ENCODE measurements at regions not wholly inside any gene's neighbourhood (a gene's known extent, or its start where the extent isn't known, plus 50 kb on each side); places are given as distances from the start of the nearest gene placed in this dataset.
"Not testable (repeated sequence)": the region's sequence is repeated elsewhere in the genome, so short reads cannot be mapped to it uniquely, and the experiment has no call there.

- H3K27me3 ChIP-seq (ENCODE audit: low read depth, low read length), result no peaks in the 10 kb centered on the region
- no peaks in the 10 kb centered on the region for H3K36me3 ChIP-seq (ENCODE audit: control insufficient read depth in 1 of 2, insufficient read depth in 2 of 2, low read length in 2 of 2)
- no peaks in the 10 kb centered on the region for H3K9me3 ChIP-seq (ENCODE audit: control insufficient read depth in 1 of 2, low read length in 2 of 2)
- H3K4me1 ChIP-seq (ENCODE audit: control insufficient read depth in 1 of 2, insufficient read depth in 2 of 2, low read length in 2 of 2), result no peaks in the 10 kb centered on the region
- H3K4me3 ChIP-seq (ENCODE audit: low read depth in 1 of 2, low read length in 2 of 2), result no peak overlapping the region
- no peak overlapping the region for H3K27ac ChIP-seq (ENCODE audit: low read length)
Measured at GRCh38 chrX:136975684-136976470, 57.9 kb downstream of the GPR101 start.

GRCh38 chrX:136967966-136968365 is 65.8 kb downstream of the GPR101 start:
- Histone ChIP-seq H3K4me1 (ENCODE audit: control insufficient read depth in 1 of 2, insufficient read depth in 2 of 2, low read length in 2 of 2) (no peaks in the 10 kb centered on the region), H3K9me3 (ENCODE audit: control insufficient read depth in 1 of 2, low read length in 2 of 2) (no peaks in the 10 kb centered on the region), H3K4me3 (ENCODE audit: low read depth in 1 of 2, low read length in 2 of 2) (no peak overlapping the region), H3K36me3 (ENCODE audit: control insufficient read depth in 1 of 2, insufficient read depth in 2 of 2, low read length in 2 of 2) (no peaks in the 10 kb centered on the region), H3K27ac (ENCODE audit: low read length) (no peak overlapping the region), H3K27me3 (ENCODE audit: low read depth, low read length) (no peaks in the 10 kb centered on the region)

GRCh38 chrX:136963973-136964372 is 69.8 kb downstream of the GPR101 start:
- Histone ChIP-seq H3K36me3 (ENCODE audit: control insufficient read depth in 1 of 2, insufficient read depth in 2 of 2, low read length in 2 of 2) (no peaks in the 10 kb centered on the region), H3K4me1 (ENCODE audit: control insufficient read depth in 1 of 2, insufficient read depth in 2 of 2, low read length in 2 of 2) (no peaks in the 10 kb centered on the region), H3K9me3 (ENCODE audit: control insufficient read depth in 1 of 2, low read length in 2 of 2) (no peaks in the 10 kb centered on the region), H3K4me3 (ENCODE audit: low read depth in 1 of 2, low read length in 2 of 2) (no peak overlapping the region), H3K27ac (ENCODE audit: low read length) (no peak overlapping the region), H3K27me3 (ENCODE audit: low read depth, low read length) (no peaks in the 10 kb centered on the region)

GRCh38 chrX:136961594-136962135 is 72.1 kb downstream of the GPR101 start:
- H3K4me1 ChIP-seq (ENCODE audit: control insufficient read depth in 1 of 2, insufficient read depth in 2 of 2, low read length in 2 of 2), result no peaks in the 10 kb centered on the region
- no peaks in the 10 kb centered on the region for H3K27me3 ChIP-seq (ENCODE audit: low read depth, low read length)
- no peaks in the 10 kb centered on the region for H3K36me3 ChIP-seq (ENCODE audit: control insufficient read depth in 1 of 2, insufficient read depth in 2 of 2, low read length in 2 of 2)
- H3K27ac ChIP-seq (ENCODE audit: low read length), result no peak overlapping the region
- H3K4me3 ChIP-seq (ENCODE audit: low read depth in 1 of 2, low read length in 2 of 2), result no peak overlapping the region
- no peaks in the 10 kb centered on the region for H3K9me3 ChIP-seq (ENCODE audit: control insufficient read depth in 1 of 2, low read length in 2 of 2)

GRCh38 chrX:136954930-136955329 is 74.4 kb upstream of the RBMX start:
- H3K4me1 ChIP-seq (ENCODE audit: control insufficient read depth in 1 of 2, insufficient read depth in 2 of 2, low read length in 2 of 2), result no peaks in the 10 kb centered on the region
- H3K27me3 ChIP-seq (ENCODE audit: low read depth, low read length), result no peaks in the 10 kb centered on the region
- H3K9me3 ChIP-seq (ENCODE audit: control insufficient read depth in 1 of 2, low read length in 2 of 2), result no peaks in the 10 kb centered on the region
- H3K4me3 ChIP-seq (ENCODE audit: low read depth in 1 of 2, low read length in 2 of 2), result no peak overlapping the region
- no peak overlapping the region for H3K27ac ChIP-seq (ENCODE audit: low read length)
- no peaks in the 10 kb centered on the region for H3K36me3 ChIP-seq (ENCODE audit: control insufficient read depth in 1 of 2, insufficient read depth in 2 of 2, low read length in 2 of 2)

- H3K36me3 ChIP-seq (ENCODE audit: control insufficient read depth in 1 of 2, insufficient read depth in 2 of 2, low read length in 2 of 2), result no peaks in the 10 kb centered on the region
- H3K27me3 ChIP-seq (ENCODE audit: low read depth, low read length), result no peaks in the 10 kb centered on the region
- H3K4me3 ChIP-seq (ENCODE audit: low read depth in 1 of 2, low read length in 2 of 2), result no peak overlapping the region
- no peak overlapping the region for H3K27ac ChIP-seq (ENCODE audit: low read length)
- H3K4me1 ChIP-seq (ENCODE audit: control insufficient read depth in 1 of 2, insufficient read depth in 2 of 2, low read length in 2 of 2), result no peaks in the 10 kb centered on the region
- H3K9me3 ChIP-seq (ENCODE audit: control insufficient read depth in 1 of 2, low read length in 2 of 2), result no peaks in the 10 kb centered on the region
Measured at GRCh38 chrX:136953867-136954787, 73.6 kb upstream of the RBMX start.

- H3K9me3 ChIP-seq (ENCODE audit: control insufficient read depth in 1 of 2, low read length in 2 of 2), result no peaks in the 10 kb centered on the region
- H3K36me3 ChIP-seq (ENCODE audit: control insufficient read depth in 1 of 2, insufficient read depth in 2 of 2, low read length in 2 of 2), result no peaks in the 10 kb centered on the region
- no peaks in the 10 kb centered on the region for H3K4me1 ChIP-seq (ENCODE audit: control insufficient read depth in 1 of 2, insufficient read depth in 2 of 2, low read length in 2 of 2)
- no peaks in the 10 kb centered on the region for H3K27me3 ChIP-seq (ENCODE audit: low read depth, low read length)
- H3K27ac ChIP-seq (ENCODE audit: low read length), result no peak overlapping the region
- H3K4me3 ChIP-seq (ENCODE audit: low read depth in 1 of 2, low read length in 2 of 2), result no peak overlapping the region
Measured at GRCh38 chrX:136950211-136950610, 69.7 kb upstream of the RBMX start.

- no peaks in the 10 kb centered on the region for H3K9me3 ChIP-seq (ENCODE audit: control insufficient read depth in 1 of 2, low read length in 2 of 2)
- no peaks in the 10 kb centered on the region for H3K36me3 ChIP-seq (ENCODE audit: control insufficient read depth in 1 of 2, insufficient read depth in 2 of 2, low read length in 2 of 2)
- H3K27me3 ChIP-seq (ENCODE audit: low read depth, low read length), result no peaks in the 10 kb centered on the region
- H3K4me3 ChIP-seq (ENCODE audit: low read depth in 1 of 2, low read length in 2 of 2), result no peak overlapping the region
- no peak overlapping the region for H3K27ac ChIP-seq (ENCODE audit: low read length)
- H3K4me1 ChIP-seq (ENCODE audit: control insufficient read depth in 1 of 2, insufficient read depth in 2 of 2, low read length in 2 of 2), result no peaks in the 10 kb centered on the region
Measured at GRCh38 chrX:136941396-136942337, 61.1 kb upstream of the RBMX start.

- Histone ChIP-seq H3K4me1 (ENCODE audit: control insufficient read depth in 1 of 2, insufficient read depth in 2 of 2, low read length in 2 of 2) (no peaks in the 10 kb centered on the region), H3K27ac (ENCODE audit: low read length) (no peak overlapping the region), H3K27me3 (ENCODE audit: low read depth, low read length) (no peaks in the 10 kb centered on the region), H3K36me3 (ENCODE audit: control insufficient read depth in 1 of 2, insufficient read depth in 2 of 2, low read length in 2 of 2) (no peaks in the 10 kb centered on the region), H3K9me3 (ENCODE audit: control insufficient read depth in 1 of 2, low read length in 2 of 2) (no peaks in the 10 kb centered on the region), H3K4me3 (ENCODE audit: low read depth in 1 of 2, low read length in 2 of 2) (no peak overlapping the region)
Measured at GRCh38 chrX:136936183-136936549, 55.6 kb upstream of the RBMX start.

GRCh38 chrX:136935533-136936182 is 55.1 kb upstream of the RBMX start:
- H3K4me3 ChIP-seq (ENCODE audit: low read depth in 1 of 2, low read length in 2 of 2); H3K9me3 ChIP-seq (ENCODE audit: control insufficient read depth in 1 of 2, low read length in 2 of 2); H3K36me3 ChIP-seq (ENCODE audit: control insufficient read depth in 1 of 2, insufficient read depth in 2 of 2, low read length in 2 of 2); H3K27ac ChIP-seq (ENCODE audit: low read length); H3K4me1 ChIP-seq (ENCODE audit: control insufficient read depth in 1 of 2, insufficient read depth in 2 of 2, low read length in 2 of 2); H3K27me3 ChIP-seq (ENCODE audit: low read depth, low read length): not testable (repeated sequence)

Measured in muscle layer of duodenum (tissue), 2 donors.